ENCODE measurements at regions not wholly inside any gene's neighbourhood (a gene's known extent, or its start where the extent isn't known, plus 50 kb on each side); places are given as distances from the start of the nearest gene placed in this dataset.

DNA sequence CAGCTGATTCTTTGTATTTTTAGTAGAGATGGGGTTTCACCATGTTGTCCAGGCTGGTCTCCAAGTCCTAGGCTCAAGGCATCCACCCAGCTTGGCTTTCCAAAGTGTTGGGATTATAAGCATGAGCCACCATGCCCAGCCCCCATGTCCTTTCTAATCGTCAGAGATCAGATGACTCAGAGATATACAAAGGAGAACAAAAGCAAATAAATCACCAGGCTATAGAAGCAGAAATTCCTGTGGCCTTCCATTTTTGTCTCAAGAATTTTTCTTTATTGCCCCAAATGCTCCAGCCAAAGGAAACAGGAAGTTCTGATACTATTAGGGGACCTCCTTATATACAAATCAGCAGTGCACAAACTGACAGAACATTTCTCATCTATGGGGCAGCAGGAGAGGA lies 207.8 kb downstream of the RFC3 start:
- no peak for DNase-seq (ENCODE audit: low spot score)
- TF ChIP-seq, protein P1, sequence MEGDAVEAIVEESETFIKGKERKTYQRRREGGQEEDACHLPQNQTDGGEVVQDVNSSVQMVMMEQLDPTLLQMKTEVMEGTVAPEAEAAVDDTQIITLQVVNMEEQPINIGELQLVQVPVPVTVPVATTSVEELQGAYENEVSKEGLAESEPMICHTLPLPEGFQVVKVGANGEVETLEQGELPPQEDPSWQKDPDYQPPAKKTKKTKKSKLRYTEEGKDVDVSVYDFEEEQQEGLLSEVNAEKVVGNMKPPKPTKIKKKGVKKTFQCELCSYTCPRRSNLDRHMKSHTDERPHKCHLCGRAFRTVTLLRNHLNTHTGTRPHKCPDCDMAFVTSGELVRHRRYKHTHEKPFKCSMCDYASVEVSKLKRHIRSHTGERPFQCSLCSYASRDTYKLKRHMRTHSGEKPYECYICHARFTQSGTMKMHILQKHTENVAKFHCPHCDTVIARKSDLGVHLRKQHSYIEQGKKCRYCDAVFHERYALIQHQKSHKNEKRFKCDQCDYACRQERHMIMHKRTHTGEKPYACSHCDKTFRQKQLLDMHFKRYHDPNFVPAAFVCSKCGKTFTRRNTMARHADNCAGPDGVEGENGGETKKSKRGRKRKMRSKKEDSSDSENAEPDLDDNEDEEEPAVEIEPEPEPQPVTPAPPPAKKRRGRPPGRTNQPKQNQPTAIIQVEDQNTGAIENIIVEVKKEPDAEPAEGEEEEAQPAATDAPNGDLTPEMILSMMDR (IDR thresholded peaks at IDR 0.05; ENCODE audit: extremely low read depth, missing control alignments): no peak

GRCh38 chr13:34026308-34026707 lies 208.4 kb downstream of the RFC3 start:
- TF ChIP-seq, protein P1 (IDR thresholded peaks at IDR 0.05; ENCODE audit: extremely low read depth, missing control alignments): no peak
- DNase-seq (ENCODE audit: low spot score): no peak

GRCh38 chr13:34028496-34029442 lies 210.8 kb downstream of the RFC3 start:
- TF ChIP-seq, protein P1 (IDR thresholded peaks at IDR 0.05; ENCODE audit: extremely low read depth, missing control alignments): no peak
- no peak for DNase-seq (ENCODE audit: low spot score)

- DNase-seq (ENCODE audit: low spot score): no peak
- TF ChIP-seq, protein P1 (IDR thresholded peaks at IDR 0.05; ENCODE audit: extremely low read depth, missing control alignments): no peak
These were observed 212.8 kb downstream of the RFC3 start for GRCh38 chr13:34030782-34031181.

GRCh38 chr13:34031610-34032009 lies 213.7 kb downstream of the RFC3 start:
- DNase-seq (ENCODE audit: low spot score): no peak

DNA sequence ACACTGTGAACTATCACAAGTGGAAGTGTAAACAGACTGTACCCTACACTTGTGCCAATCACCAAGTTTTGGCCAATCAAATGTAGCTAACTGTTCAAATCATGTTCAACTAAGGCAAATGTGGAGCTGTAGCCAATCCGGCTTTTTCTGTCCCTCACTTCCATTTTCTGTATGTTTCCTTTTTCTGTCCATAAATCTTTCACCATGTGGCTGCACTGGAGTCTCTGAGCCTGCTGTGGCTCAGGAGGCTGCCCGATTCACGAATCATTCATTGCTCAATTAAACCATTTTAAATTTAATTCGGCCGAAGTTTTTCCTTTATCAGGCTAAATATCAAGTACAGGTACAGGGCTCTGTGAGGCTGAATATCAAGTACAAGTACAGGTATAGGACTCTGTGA lies 216.5 kb downstream of the RFC3 start:
- DNase-seq (ENCODE audit: low spot score): no peak
- TF ChIP-seq, protein P1 (IDR thresholded peaks at IDR 0.05; ENCODE audit: extremely low read depth, missing control alignments): no peak

More at GRCh38 chr13:34031610-34032009, 213.7 kb downstream of the RFC3 start:
- TF ChIP-seq, protein P1 (IDR thresholded peaks at IDR 0.05; ENCODE audit: extremely low read depth, missing control alignments): no peak

- TF ChIP-seq, protein P1 (IDR thresholded peaks at IDR 0.05; ENCODE audit: extremely low read depth, missing control alignments): no peak
- no peak for DNase-seq (ENCODE audit: low spot score)
These were observed 217.2 kb downstream of the RFC3 start for GRCh38 chr13:34035178-34035577.
